ENCODE measurements at regions not wholly inside any gene's neighbourhood (a gene's known extent, or its start where the extent isn't known, plus 50 kb on each side); places are given as distances from the start of the nearest gene placed in this dataset.

GRCh38 chr7:70907259-70908247, 224.4 kb upstream of the GALNT17 start:
- Histone ChIP-seq H3K9me3 (ENCODE audit: control insufficient read depth, insufficient read depth, low read length) (no peaks in the 10 kb centered on the region), H3K36me3 (ENCODE audit: control insufficient read depth, insufficient read depth, low read length) (no peaks in the 10 kb centered on the region), H3K27me3 (ENCODE audit: control insufficient read depth, insufficient read depth, low read length) (no peaks in the 10 kb centered on the region), H3K4me1 (ENCODE audit: control insufficient read depth, insufficient read depth, low read length) (peaks cover 1% of the 10 kb centered on the region; the same call in 1 of the 2 replicates), H3K4me3 (ENCODE audit: low read length) (no peak overlapping the region), H3K27ac (ENCODE audit: low read length) (no peak overlapping the region)
- no CpG with 5 or more reads among the region's 6 CpGs for WGBS (ENCODE audit: insufficient coverage, insufficient read length)
- DNase-seq (ENCODE audit: low read depth, low spot score) = no peak

GRCh38 chr7:70913924-70914323, 218.0 kb upstream of the GALNT17 start:
- no CpG with 5 or more reads among the region's 4 CpGs for WGBS (ENCODE audit: insufficient coverage, insufficient read length)
- no peaks in the 10 kb centered on the region for H3K36me3 ChIP-seq (ENCODE audit: control insufficient read depth, insufficient read depth, low read length)
- H3K4me3 ChIP-seq (ENCODE audit: low read length) = no peak overlapping the region
- H3K9me3 ChIP-seq (ENCODE audit: control insufficient read depth, insufficient read depth, low read length) = no peaks in the 10 kb centered on the region
- no peaks in the 10 kb centered on the region for H3K4me1 ChIP-seq (ENCODE audit: control insufficient read depth, insufficient read depth, low read length)
- H3K27me3 ChIP-seq (ENCODE audit: control insufficient read depth, insufficient read depth, low read length) = no peaks in the 10 kb centered on the region
- DNase-seq (ENCODE audit: low read depth, low spot score) = no peak
- H3K27ac ChIP-seq (ENCODE audit: low read length) = no peak overlapping the region

DNA sequence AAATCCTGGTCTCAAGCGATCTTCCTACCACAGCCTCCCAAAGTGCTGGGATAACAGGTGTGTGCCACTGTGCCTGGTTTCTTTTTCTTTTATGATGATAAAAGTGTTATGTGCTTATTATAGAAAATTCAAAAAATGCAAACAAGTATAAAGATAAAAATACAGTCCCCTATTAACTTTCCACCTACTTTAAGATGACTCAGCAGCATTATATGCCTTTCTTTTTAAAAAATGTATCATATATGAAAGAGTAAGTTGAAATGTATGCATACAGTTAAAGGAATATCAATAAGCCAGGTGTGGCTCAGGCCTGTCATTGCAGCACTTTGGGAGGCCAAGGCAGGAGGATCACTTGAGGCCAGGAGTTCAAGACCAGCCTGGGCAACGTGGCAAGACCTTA, 216.9 kb upstream of the GALNT17 start:
- no peaks in the 10 kb centered on the region for H3K36me3 ChIP-seq (ENCODE audit: control insufficient read depth, insufficient read depth, low read length)
- no peak overlapping the region for H3K4me3 ChIP-seq (ENCODE audit: low read length)
- WGBS (ENCODE audit: insufficient coverage, insufficient read length) = no CpG with 5 or more reads among the region's 2 CpGs
- H3K27me3 ChIP-seq (ENCODE audit: control insufficient read depth, insufficient read depth, low read length) = no peaks in the 10 kb centered on the region
- H3K27ac ChIP-seq (ENCODE audit: low read length) = no peak overlapping the region
- no peak for DNase-seq (ENCODE audit: low read depth, low spot score)
- H3K4me1 ChIP-seq (ENCODE audit: control insufficient read depth, insufficient read depth, low read length) = no peaks in the 10 kb centered on the region
- H3K9me3 ChIP-seq (ENCODE audit: control insufficient read depth, insufficient read depth, low read length) = no peaks in the 10 kb centered on the region

DNA sequence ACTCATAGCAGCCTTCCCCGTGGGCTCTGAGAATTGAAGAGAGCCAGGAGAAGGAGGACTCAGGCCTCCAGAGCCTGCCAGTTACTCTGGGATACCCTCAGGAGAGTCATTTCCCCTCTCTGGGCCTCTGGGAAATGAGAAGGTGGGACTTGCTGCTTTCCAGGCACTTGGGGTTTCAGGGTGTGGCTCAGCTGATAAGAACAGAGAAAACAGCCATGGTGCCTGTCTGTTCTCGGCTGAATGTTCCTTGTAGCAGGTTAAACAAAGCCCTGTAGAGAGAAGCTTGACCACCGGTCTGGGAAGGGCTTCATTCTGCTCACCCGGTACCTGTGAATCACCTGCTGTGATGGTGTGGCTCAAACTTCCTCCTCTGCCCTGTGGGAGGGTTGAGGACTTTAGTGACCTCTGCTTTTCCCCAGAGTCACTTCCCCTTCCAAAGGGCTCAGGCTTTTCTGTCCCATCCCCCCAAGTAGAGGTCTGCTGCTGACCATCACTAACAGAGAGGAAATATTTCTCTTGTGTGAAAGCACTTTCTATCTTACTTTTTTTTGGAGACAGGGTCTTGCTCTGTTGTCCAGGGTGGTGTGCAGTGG, 212.4 kb upstream of the GALNT17 start:
- no peak overlapping the region for H3K4me3 ChIP-seq (ENCODE audit: low read length)
- DNase-seq (ENCODE audit: low read depth, low spot score) = no peak
- H3K27me3 ChIP-seq (ENCODE audit: control insufficient read depth, insufficient read depth, low read length) = no peaks in the 10 kb centered on the region
- H3K9me3 ChIP-seq (ENCODE audit: control insufficient read depth, insufficient read depth, low read length) = no peaks in the 10 kb centered on the region
- H3K4me1 ChIP-seq (ENCODE audit: control insufficient read depth, insufficient read depth, low read length) = no peaks in the 10 kb centered on the region
- H3K27ac ChIP-seq (ENCODE audit: low read length) = no peak overlapping the region
- no peaks in the 10 kb centered on the region for H3K36me3 ChIP-seq (ENCODE audit: control insufficient read depth, insufficient read depth, low read length)
- WGBS (ENCODE audit: insufficient coverage, insufficient read length) = no CpG with 5 or more reads among the region's 4 CpGs

DNA sequence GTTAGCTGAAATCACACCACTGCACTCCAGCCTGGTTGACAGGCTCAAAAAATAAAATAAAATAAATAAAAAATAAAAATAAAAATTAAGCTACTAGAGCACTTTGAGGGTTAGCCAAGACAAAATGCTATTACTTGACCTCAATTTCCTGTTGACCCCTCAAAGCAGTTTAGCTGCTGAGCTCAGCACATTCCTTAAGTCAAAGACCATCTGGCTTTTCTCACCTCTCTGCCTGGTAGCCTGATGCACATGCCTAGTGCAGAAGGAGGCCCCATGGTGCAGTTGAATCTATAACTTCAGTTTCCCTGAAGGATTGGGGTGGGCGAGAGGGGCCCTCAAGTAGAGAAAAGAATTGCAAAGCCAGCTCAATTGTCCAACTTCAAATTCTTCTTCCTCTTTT, 211.1 kb upstream of the GALNT17 start:
- H3K9me3 ChIP-seq (ENCODE audit: control insufficient read depth, insufficient read depth, low read length) = no peaks in the 10 kb centered on the region
- H3K4me3 ChIP-seq (ENCODE audit: low read length) = no peak overlapping the region
- no peak overlapping the region for H3K27ac ChIP-seq (ENCODE audit: low read length)
- no peak for DNase-seq (ENCODE audit: low read depth, low spot score)
- H3K4me1 ChIP-seq (ENCODE audit: control insufficient read depth, insufficient read depth, low read length) = 0 out of 2 replicates have a peak, but pooled peaks cover 2% of the 10 kb centered on the region
- WGBS (ENCODE audit: insufficient coverage, insufficient read length) = no CpG with 5 or more reads among the region's 1 CpG
- H3K36me3 ChIP-seq (ENCODE audit: control insufficient read depth, insufficient read depth, low read length) = no peaks in the 10 kb centered on the region
- no peaks in the 10 kb centered on the region for H3K27me3 ChIP-seq (ENCODE audit: control insufficient read depth, insufficient read depth, low read length)

- DNase-seq (ENCODE audit: low read depth, low spot score) = no peak
- 0 out of 2 replicates have a peak, but pooled peaks cover 2% of the 10 kb centered on the region for H3K4me1 ChIP-seq (ENCODE audit: control insufficient read depth, insufficient read depth, low read length)
- H3K36me3 ChIP-seq (ENCODE audit: control insufficient read depth, insufficient read depth, low read length) = no peaks in the 10 kb centered on the region
- H3K9me3 ChIP-seq (ENCODE audit: control insufficient read depth, insufficient read depth, low read length) = no peaks in the 10 kb centered on the region
- no peak overlapping the region for H3K4me3 ChIP-seq (ENCODE audit: low read length)
- WGBS (ENCODE audit: insufficient coverage, insufficient read length) = no CpG with 5 or more reads among the region's 11 CpGs
- H3K27ac ChIP-seq (ENCODE audit: low read length) = no peak overlapping the region
- H3K27me3 ChIP-seq (ENCODE audit: control insufficient read depth, insufficient read depth, low read length) = no peaks in the 10 kb centered on the region
Measured at GRCh38 chr7:70923181-70923845, 208.6 kb upstream of the GALNT17 start.

- no peaks in the 10 kb centered on the region for H3K27me3 ChIP-seq (ENCODE audit: control insufficient read depth, insufficient read depth, low read length)
- no peaks in the 10 kb centered on the region for H3K36me3 ChIP-seq (ENCODE audit: control insufficient read depth, insufficient read depth, low read length)
- H3K4me3 ChIP-seq (ENCODE audit: low read length) = no peak overlapping the region
- 0 out of 2 replicates have a peak, but pooled peaks cover 2% of the 10 kb centered on the region for H3K4me1 ChIP-seq (ENCODE audit: control insufficient read depth, insufficient read depth, low read length)
- no peak for DNase-seq (ENCODE audit: low read depth, low spot score)
- no CpG with 5 or more reads among the region's 5 CpGs for WGBS (ENCODE audit: insufficient coverage, insufficient read length)
- H3K9me3 ChIP-seq (ENCODE audit: control insufficient read depth, insufficient read depth, low read length) = no peaks in the 10 kb centered on the region
- no peak overlapping the region for H3K27ac ChIP-seq (ENCODE audit: low read length)
Measured at GRCh38 chr7:70925411-70926115, 206.4 kb upstream of the GALNT17 start.

GRCh38 chr7:70926666-70927065, 205.3 kb upstream of the GALNT17 start:
- Histone ChIP-seq H3K27ac (ENCODE audit: low read length) (no peak overlapping the region), H3K36me3 (ENCODE audit: control insufficient read depth, insufficient read depth, low read length) (no peaks in the 10 kb centered on the region), H3K9me3 (ENCODE audit: control insufficient read depth, insufficient read depth, low read length) (no peaks in the 10 kb centered on the region), H3K27me3 (ENCODE audit: control insufficient read depth, insufficient read depth, low read length) (no peaks in the 10 kb centered on the region), H3K4me1 (ENCODE audit: control insufficient read depth, insufficient read depth, low read length) (0 out of 2 replicates have a peak, but pooled peaks cover 2% of the 10 kb centered on the region), H3K4me3 (ENCODE audit: low read length) (no peak overlapping the region)
- DNase-seq (ENCODE audit: low read depth, low spot score) = no peak
- no CpG with 5 or more reads among the region's 4 CpGs for whole genome bisulfite sequencing (ENCODE audit: insufficient coverage, insufficient read length)

- Histone ChIP-seq H3K27ac (ENCODE audit: low read length) (no peak overlapping the region), H3K4me1 (ENCODE audit: control insufficient read depth, insufficient read depth, low read length) (no peaks in the 10 kb centered on the region), H3K9me3 (ENCODE audit: control insufficient read depth, insufficient read depth, low read length) (no peaks in the 10 kb centered on the region), H3K4me3 (ENCODE audit: low read length) (no peak overlapping the region), H3K27me3 (ENCODE audit: control insufficient read depth, insufficient read depth, low read length) (no peaks in the 10 kb centered on the region), H3K36me3 (ENCODE audit: control insufficient read depth, insufficient read depth, low read length) (no peaks in the 10 kb centered on the region)
- DNase-seq (ENCODE audit: low read depth, low spot score) = no peak
- WGBS (ENCODE audit: insufficient coverage, insufficient read length) = no CpG with 5 or more reads among the region's 8 CpGs
Measured at GRCh38 chr7:70935311-70935710, 196.6 kb upstream of the GALNT17 start.

GRCh38 chr7:70935854-70936253, 196.1 kb upstream of the GALNT17 start:
- no peaks in the 10 kb centered on the region for H3K36me3 ChIP-seq (ENCODE audit: control insufficient read depth, insufficient read depth, low read length)
- WGBS (ENCODE audit: insufficient coverage, insufficient read length) = no CpG with 5 or more reads among the region's 11 CpGs
- H3K27ac ChIP-seq (ENCODE audit: low read length) = no peak overlapping the region
- DNase-seq (ENCODE audit: low read depth, low spot score) = no peak
- no peak overlapping the region for H3K4me3 ChIP-seq (ENCODE audit: low read length)
- no peaks in the 10 kb centered on the region for H3K4me1 ChIP-seq (ENCODE audit: control insufficient read depth, insufficient read depth, low read length)
- no peaks in the 10 kb centered on the region for H3K9me3 ChIP-seq (ENCODE audit: control insufficient read depth, insufficient read depth, low read length)
- H3K27me3 ChIP-seq (ENCODE audit: control insufficient read depth, insufficient read depth, low read length) = no peaks in the 10 kb centered on the region

Data from iPS DF 6.9 (cell line).